GM12878 (cell line): ENCODE measurements at regions not wholly inside any gene's neighbourhood (a gene's known extent, or its start where the extent isn't known, plus 50 kb on each side); places are given as distances from the start of the nearest gene placed in this dataset.

ENCODE experiments used
- ATAC-seq: fragments of 200-7000 bp; cut with Tn5 transposase; 3 replicates; pipeline ENCODE4 v1.9.1; 2020; ENCODE audit warnings: mild to moderate bottlenecking, moderate library complexity
- BruUV-seq: library from RNA; stranded (reverse); fragments of 400-500 nt; replicated peaks from 2 replicates; lab custom pipeline; 2021; lab: Mats Ljungman, UMichigan
- CTCF ChIA-PET: fragments of 300-600 bp; sonication (Branson Sonifier 250); formaldehyde crosslinking; extraction: SDS; loops from one replicate; lab custom pipeline; 2021; ENCODE audit warnings: inconsistent platforms; lab: Yijun Ruan, JAX
- POLR2A ChIA-PET: fragments of 350-600 bp; formaldehyde crosslinking; extraction: SDS; loops from one replicate; lab custom pipeline; 2021; ENCODE audit warnings: inconsistent platforms; lab: Charles Lee
- RAD21 ChIA-PET: fragments of 300-600 bp; sonication (Branson Sonifier 250); formaldehyde crosslinking; loops from one replicate; lab custom pipeline; 2023; ENCODE audit warnings: antibody characterized with exemption; ENCODE audit not compliant: unreplicated experiment; lab: Charles Lee
- SMC1A ChIA-PET: fragments of 300-600 bp; sonication (Branson Sonifier 250); formaldehyde crosslinking; loops from one replicate; lab custom pipeline; 2023; ENCODE audit not compliant: unreplicated experiment, uncharacterized antibody; lab: Charles Lee
- DNase-seq: peaks from one replicate; pipeline ENCODE4 v3.0.0-alpha.2; 2011; ENCODE audit warnings: low read depth, low spot score
- FAIRE-seq: peaks from 3 replicates; lab custom pipeline; 2011; peaks lifted over from hg19 to GRCh38; lab: Jason Lieb, UNC
- H2AFZ ChIP-seq: 2 replicates; pipeline ENCODE4 v1.6.0; 2011; ENCODE audit warnings: low read depth, low read length, control low read depth; ENCODE audit not compliant: control insufficient read depth
- H3K27ac ChIP-seq: 2 replicates; pipeline ENCODE4 v1.5.1; 2011; ENCODE audit warnings: control low read depth; ENCODE audit not compliant: control insufficient read depth, insufficient read depth
- H3K27me3 ChIP-seq, 2 experiments: replicated peaks in 1 of 2; 2 replicates each; pipeline versions ENCODE4 v1.6.0 to v1.6.1; 2011; ENCODE audit warnings: low read length in 1 of 2; ENCODE audit not compliant: control insufficient read depth in 2 of 2, insufficient read depth in 2 of 2
- H3K36me3 ChIP-seq, 2 experiments: 2 replicates each; pipeline ENCODE4 v1.5.1; 2011; ENCODE audit warnings: low read length in 1 of 2; ENCODE audit not compliant: control insufficient read depth in 2 of 2, insufficient read depth in 2 of 2
- H3K4me1 ChIP-seq: 2 replicates; pipeline ENCODE4 v1.6.1; 2011; ENCODE audit warnings: mild to moderate bottlenecking, low read length, moderate library complexity, mixed read lengths; ENCODE audit not compliant: control insufficient read depth, insufficient read depth
- H3K4me2 ChIP-seq: 2 replicates; pipeline ENCODE4 v1.6.0; 2011; ENCODE audit warnings: control low read depth; ENCODE audit not compliant: control insufficient read depth, insufficient read depth
- H3K4me3 ChIP-seq: fragments of 200-600 bp; sonication (generic); 2 replicates; pipeline ENCODE4 v1.5.1; 2016
- H3K79me2 ChIP-seq: 2 replicates; pipeline ENCODE4 v1.6.0; 2011; ENCODE audit warnings: low read length; ENCODE audit not compliant: control insufficient read depth, insufficient read depth
- H3K9ac ChIP-seq: 2 replicates; pipeline ENCODE4 v1.8.0; 2011; ENCODE audit warnings: low read length, control low read depth, mixed read lengths; ENCODE audit not compliant: control insufficient read depth, insufficient read depth
- H3K9me3 ChIP-seq: replicated peaks from 3 replicates; pipeline ENCODE4 v1.5.1; 2011; ENCODE audit warnings: mild to moderate bottlenecking, low read length; ENCODE audit not compliant: control insufficient read depth, insufficient read depth
- H4K20me1 ChIP-seq: 2 replicates; pipeline ENCODE4 v1.6.0; 2011; ENCODE audit not compliant: control insufficient read depth, insufficient read depth
- CEBPZ ChIP-seq: fragments of 150-350 bp; IDR thresholded peaks from 2 replicates; pipeline ENCODE4 v1.6.1; 2016; ENCODE audit warnings: low read depth, low read length
- ELK1 ChIP-seq: IDR thresholded peaks from 2 replicates; pipeline ENCODE4 v1.6.1; 2012; ENCODE audit warnings: low read depth, low read length, improper control_type of control experiment
- FOS ChIP-seq: IDR thresholded peaks from 3 replicates; pipeline ENCODE4 v1.6.1; 2011; ENCODE audit warnings: borderline replicate concordance; ENCODE audit not compliant: insufficient read length; ENCODE audit errors: extremely low read depth
- FOXK2 ChIP-seq: fragments of 450-650 bp; IDR thresholded peaks from 2 replicates; pipeline ENCODE4 v1.6.1; 2017; ENCODE audit warnings: mild to moderate bottlenecking, moderate library complexity
- GABPA ChIP-seq: IDR thresholded peaks from 2 replicates; pipeline ENCODE4 v1.6.1; 2014; ENCODE audit warnings: antibody characterized with exemption, low read depth, mild to moderate bottlenecking, inconsistent platforms
- MTA3 ChIP-seq: IDR thresholded peaks from 2 replicates; pipeline ENCODE4 v1.6.1; 2012; ENCODE audit warnings: low read length, inconsistent platforms, borderline replicate concordance
- NFYA ChIP-seq: IDR thresholded peaks from 2 replicates; pipeline ENCODE4 v1.6.1; 2011; ENCODE audit warnings: low read depth, mild to moderate bottlenecking, low read length, improper control_type of control experiment, borderline replicate concordance
- NKRF ChIP-seq: fragments of 450-650 bp; conservative IDR thresholded peaks from 2 replicates; pipeline ENCODE4 v1.6.1; 2017; ENCODE audit warnings: mild to moderate bottlenecking, moderate library complexity
- PAX5 ChIP-seq: IDR thresholded peaks from 2 replicates; pipeline ENCODE4 v1.6.1; 2011; ENCODE audit warnings: low read depth, low read length, borderline replicate concordance
- PAX8 ChIP-seq: fragments of 450-650 bp; IDR thresholded peaks from 2 replicates; pipeline ENCODE4 v1.6.1; 2017; ENCODE audit warnings: mild to moderate bottlenecking, moderate library complexity
- RELB ChIP-seq: fragments of 450-650 bp; IDR thresholded peaks from 2 replicates; pipeline ENCODE4 v1.6.1; 2017; ENCODE audit warnings: low read depth, mild to moderate bottlenecking, moderate library complexity
- SMAD1 ChIP-seq: fragments of 450-650 bp; IDR thresholded peaks from 2 replicates; pipeline ENCODE4 v1.6.1; 2018; ENCODE audit warnings: mild to moderate bottlenecking, low read depth; ENCODE audit not compliant: partially characterized antibody
- USF1 ChIP-seq: IDR thresholded peaks from 2 replicates; pipeline ENCODE4 v1.6.1; 2011; ENCODE audit warnings: borderline replicate concordance, low read depth, mild to moderate bottlenecking, moderate library complexity, mixed read lengths, low read length; ENCODE audit not compliant: insufficient read depth; ENCODE audit errors: extremely low read length
- YBX1 ChIP-seq: fragments of 450-650 bp; IDR thresholded peaks from 2 replicates; pipeline ENCODE4 v1.6.1; 2016; ENCODE audit warnings: antibody characterized with exemption
- ZBED1 ChIP-seq: IDR thresholded peaks from 2 replicates; pipeline ENCODE4 v1.6.1; 2016; ENCODE audit warnings: borderline replicate concordance
- ZNF217 ChIP-seq: fragments of 450-650 bp; IDR thresholded peaks from 2 replicates; pipeline ENCODE4 v1.6.1; 2017; ENCODE audit warnings: antibody characterized with exemption, mild to moderate bottlenecking
- WGBS: methylation state at CpG from one replicate; pipeline ENCODE4 v1.1.6; 2016; ENCODE audit warnings: low lambda C conversion rate; ENCODE audit not compliant: insufficient replicate concordance, insufficient coverage; ENCODE audit errors: missing lambda C conversion rate; 5-methylcytosine and 5-hydroxymethylcytosine counted together
- in situ Hi-C: fragments of 300-500 bp; cut with MboI; formaldehyde crosslinking; loops from 9 replicates; pipeline ENCODE4 v1.14.3; 2018; ENCODE audit warnings: mixed read lengths
- intact Hi-C: fragments of 100-400 bp; cut with micrococcal nuclease; formaldehyde crosslinking; loops from one replicate; pipeline ENCODE4 v1.14.2; 2022; ENCODE audit not compliant: unreplicated experiment

- Histone ChIP-seq H3K4me2 (no peak overlapping the region), H3K4me3 (no peak overlapping the region), H3K9ac (no peak overlapping the region), H3K9me3 (no peaks in the 10 kb centered on the region), H4K20me1 (no peaks in the 10 kb centered on the region), H3K27me3 (peaks cover 0 to 2% of the 10 kb centered on the region in 2 experiments; a peak in 3 of 4 replicates), H3K4me1 (no peaks in the 10 kb centered on the region), H3K79me2 (no peaks in the 10 kb centered on the region), H3K36me3 (no peaks in the 10 kb centered on the region), H2AFZ (no peak overlapping the region), H3K27ac (no peak overlapping the region)
- SMC1A ChIA-PET: no interaction called here
- RAD21 ChIA-PET: no interaction called here
- 43% methylated on average over 4 of the region's 4 CpGs for WGBS
- FAIRE-seq (no peak), DNase-seq (no peak), ATAC-seq (no peak)
- no TSS peak for BruUV-seq
- POLR2A ChIA-PET: no interaction called here
- CTCF ChIA-PET: interaction anchor here (1.1 kb wide), 1 partner anchor 9 kb away, joined by 3 read pairs; no protein-coding TSS in a partner anchor
- in situ Hi-C loops: no loop called here
- TF ChIP-seq NKRF: no peak
- no peak for TF ChIP-seq USF1
- no peak for TF ChIP-seq FOS
- TF ChIP-seq PAX8: no peak
- no peak for TF ChIP-seq FOXK2
- TF ChIP-seq MTA3: no peak
- no peak for TF ChIP-seq PAX5
- TF ChIP-seq GABPA: no peak
- TF ChIP-seq ZNF217: no peak
- TF ChIP-seq ZBED1: no peak
- no peak for TF ChIP-seq ELK1
- no peak for TF ChIP-seq YBX1
- no peak for TF ChIP-seq RELB
- no peak for TF ChIP-seq SMAD1
- TF ChIP-seq CEBPZ: no peak
- TF ChIP-seq NFYA: no peak
- intact Hi-C loops: no loop called here
Measured at GRCh38 chr10:78396754-78397153, 363.1 kb downstream of the RPS24 start.
